GM23338 (cell line): ENCODE measurements at regions not wholly inside any gene's neighbourhood (a gene's known extent, or its start where the extent isn't known, plus 50 kb on each side); places are given as distances from the start of the nearest gene placed in this dataset.

ENCODE experiments used
- ATAC-seq: fragments of 200-7000 bp; cut with Tn5 transposase; 3 replicates; pipeline ENCODE4 v1.9.1; 2020
- DNase-seq: peaks from one replicate; pipeline ENCODE4 v3.0.0-alpha.2; 2015; ENCODE audit warnings: low spot score
- H2AFZ ChIP-seq: fragments of 200-600 bp; sonication (generic); 2 replicates; pipeline ENCODE4 v1.8.0; 2016; ENCODE audit warnings: antibody characterized with exemption, mild to moderate bottlenecking, moderate library complexity
- H3F3A ChIP-seq: fragments of 200-600 bp; sonication (generic); replicated peaks from 2 replicates; pipeline ENCODE4 v1.8.0; 2017; ENCODE audit warnings: antibody characterized with exemption, mixed run types, low read depth
- H3K27ac ChIP-seq: fragments of 200-600 bp; sonication (generic); 2 replicates; pipeline ENCODE4 v1.6.1; 2016; ENCODE audit warnings: low read depth
- H3K27me3 ChIP-seq: fragments of 200-600 bp; sonication (generic); 2 replicates; pipeline ENCODE4 v1.8.0; 2016; ENCODE audit warnings: mild to moderate bottlenecking, mixed run types, moderate library complexity; ENCODE audit not compliant: insufficient read depth
- H3K36me3 ChIP-seq: fragments of 200-600 bp; sonication (generic); 2 replicates; pipeline ENCODE4 v1.8.0; 2016; ENCODE audit warnings: mild to moderate bottlenecking; ENCODE audit not compliant: insufficient read depth
- H3K4me1 ChIP-seq: fragments of 200-600 bp; sonication (generic); 2 replicates; pipeline ENCODE4 v1.8.0; 2016; ENCODE audit warnings: mild to moderate bottlenecking, moderate library complexity; ENCODE audit not compliant: insufficient read depth
- H3K4me2 ChIP-seq: fragments of 200-600 bp; sonication (generic); 2 replicates; pipeline ENCODE4 v1.7.1; 2017; ENCODE audit warnings: mixed run types
- H3K4me3 ChIP-seq: fragments of 200-600 bp; sonication (generic); 2 replicates; pipeline ENCODE4 v1.6.1; 2016; ENCODE audit warnings: mixed run types
- H3K79me2 ChIP-seq: fragments of 200-600 bp; sonication (generic); replicated peaks from 2 replicates; pipeline ENCODE4 v1.8.0; 2017; ENCODE audit warnings: mild to moderate bottlenecking; ENCODE audit not compliant: insufficient read depth
- H3K9me2 ChIP-seq: fragments of 200-600 bp; sonication (generic); 2 replicates; pipeline ENCODE4 v1.8.0; 2017; ENCODE audit not compliant: insufficient read depth
- H4K20me1 ChIP-seq: fragments of 200-600 bp; sonication (generic); replicated peaks from 2 replicates; pipeline ENCODE4 v1.8.0; 2017; ENCODE audit warnings: mild to moderate bottlenecking; ENCODE audit not compliant: insufficient read depth
- H3K27ac Mint-ChIP-seq: 2 replicates; pipeline ENCODE4 v1.8.0; 2020; ENCODE audit warnings: inconsistent platforms, mild to moderate bottlenecking, moderate library complexity, mixed read lengths
- H3K27me3 Mint-ChIP-seq: 3 replicates; pipeline ENCODE4 v1.8.0; 2022; ENCODE audit warnings: low read depth, mild to moderate bottlenecking, moderate library complexity, mixed read lengths, inconsistent platforms; ENCODE audit not compliant: insufficient read depth, poor library complexity
- H3K36me3 Mint-ChIP-seq: 3 replicates; pipeline ENCODE4 v1.8.0; 2021; ENCODE audit warnings: low read depth, mild to moderate bottlenecking, inconsistent platforms, moderate library complexity, mixed read lengths
- H3K4me1 Mint-ChIP-seq: 3 replicates; pipeline ENCODE4 v1.8.0; 2020; ENCODE audit warnings: mild to moderate bottlenecking, inconsistent platforms, mixed read lengths
- H3K4me3 Mint-ChIP-seq: 3 replicates; pipeline ENCODE4 v1.8.0; 2021; ENCODE audit warnings: moderate library complexity, mild to moderate bottlenecking, inconsistent platforms, mixed read lengths
- H3K9me3 Mint-ChIP-seq: 3 replicates; pipeline ENCODE4 v1.8.0; 2020; ENCODE audit warnings: moderate library complexity, mild to moderate bottlenecking, inconsistent platforms, mixed read lengths
- CREB1 ChIP-seq: fragments of 250-450 bp; sonication (Bioruptor Pico); IDR thresholded peaks from 2 replicates; pipeline ENCODE4 v1.5.0; 2020; ENCODE audit warnings: low read depth, mild to moderate bottlenecking, moderate library complexity
- EZH2phosphoT487 ChIP-seq: fragments of 200-600 bp; sonication (generic); IDR thresholded peaks from one replicate; pipeline ENCODE4 v1.8.1; 2018; ENCODE audit warnings: antibody characterized with exemption; ENCODE audit not compliant: unreplicated experiment
- JUNB ChIP-seq: IDR thresholded peaks from one replicate; pipeline ENCODE4 v1.6.1; 2016; ENCODE audit warnings: antibody characterized with exemption; ENCODE audit not compliant: unreplicated experiment
- NANOG ChIP-seq: IDR thresholded peaks from 2 replicates; pipeline ENCODE4 v1.6.1; 2016; ENCODE audit warnings: antibody characterized with exemption, borderline replicate concordance
- STAT1 ChIP-seq: IDR thresholded peaks from one replicate; pipeline ENCODE4 v1.6.1; 2016; ENCODE audit warnings: antibody characterized with exemption; ENCODE audit not compliant: unreplicated experiment
- ZNF114 ChIP-seq: fragments of 250-450 bp; sonication (Bioruptor Pico); IDR thresholded peaks from 2 replicates; pipeline ENCODE4 v1.5.0; 2020; ENCODE audit warnings: mild to moderate bottlenecking, moderate library complexity
- ZNF462 ChIP-seq: fragments of 250-450 bp; sonication (Bioruptor Pico); IDR thresholded peaks from 2 replicates; pipeline ENCODE4 v1.5.0; 2020; ENCODE audit warnings: mild to moderate bottlenecking, moderate library complexity
- TF ChIP-seq, protein P1 (sequence below): IDR thresholded peaks from 2 replicates; pipeline ENCODE4 v1.6.1; 2016; ENCODE audit warnings: antibody characterized with exemption
- TF ChIP-seq, protein P2 (sequence below), 2 experiments: fragments of 200-600 bp in 1 of 2; sonication (generic) in 1 of 2; conservative IDR thresholded peaks; 2 replicates each; pipeline versions ENCODE4 v1.5.1 to v1.6.1; 2016 to 2017; ENCODE audit warnings: antibody characterized with exemption in 2 of 2, low read depth in 2 of 2, mild to moderate bottlenecking in 2 of 2, moderate library complexity in 1 of 2
- TF ChIP-seq, protein P3 (sequence below): IDR thresholded peaks from one replicate; pipeline ENCODE4 v1.6.1; 2018; ENCODE audit warnings: antibody characterized with exemption; ENCODE audit not compliant: unreplicated experiment

GRCh38 chr3:101999177-101999779 lies 150.0 kb downstream of the NFKBIZ start (continued):
- TF ChIP-seq ZNF462 (CRISPR knock-in tag) = no peak

DNA sequence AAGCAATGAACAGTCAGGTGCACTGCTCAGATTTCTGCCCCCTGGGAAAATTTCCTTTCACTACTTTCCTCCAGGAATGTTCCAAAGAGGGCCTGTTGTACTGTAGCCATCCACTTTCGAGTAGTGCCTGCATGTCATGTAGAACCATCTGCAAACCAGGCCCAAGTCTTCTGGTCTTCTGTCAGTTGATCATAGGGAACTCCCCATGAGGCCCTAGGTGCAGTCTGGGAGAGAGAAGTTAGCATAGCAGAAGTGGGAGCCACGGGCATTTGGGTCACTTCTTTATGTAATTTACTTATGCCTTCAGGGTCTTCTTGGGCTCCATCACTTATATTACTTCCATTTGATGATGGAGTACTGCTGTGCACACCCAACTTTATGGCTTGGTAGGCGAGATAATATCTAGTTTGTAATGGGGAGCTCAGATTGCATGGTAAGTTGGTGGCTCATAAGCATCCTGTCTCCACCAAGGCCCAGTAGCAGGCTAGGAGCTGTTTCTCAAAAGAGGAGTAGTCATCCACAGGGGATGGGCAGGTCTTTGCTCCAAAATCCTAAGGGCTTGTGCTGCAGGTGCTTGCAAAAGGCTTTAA lies 151.4 kb downstream of the NFKBIZ start:
- no peak overlapping the region for H2AFZ ChIP-seq
- TF ChIP-seq CREB1 (CRISPR knock-in tag) = no peak
- no peak for TF ChIP-seq EZH2phosphoT487
- TF ChIP-seq, protein P1, sequence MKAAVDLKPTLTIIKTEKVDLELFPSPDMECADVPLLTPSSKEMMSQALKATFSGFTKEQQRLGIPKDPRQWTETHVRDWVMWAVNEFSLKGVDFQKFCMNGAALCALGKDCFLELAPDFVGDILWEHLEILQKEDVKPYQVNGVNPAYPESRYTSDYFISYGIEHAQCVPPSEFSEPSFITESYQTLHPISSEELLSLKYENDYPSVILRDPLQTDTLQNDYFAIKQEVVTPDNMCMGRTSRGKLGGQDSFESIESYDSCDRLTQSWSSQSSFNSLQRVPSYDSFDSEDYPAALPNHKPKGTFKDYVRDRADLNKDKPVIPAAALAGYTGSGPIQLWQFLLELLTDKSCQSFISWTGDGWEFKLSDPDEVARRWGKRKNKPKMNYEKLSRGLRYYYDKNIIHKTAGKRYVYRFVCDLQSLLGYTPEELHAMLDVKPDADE = no peak
- TF ChIP-seq, protein P2, sequence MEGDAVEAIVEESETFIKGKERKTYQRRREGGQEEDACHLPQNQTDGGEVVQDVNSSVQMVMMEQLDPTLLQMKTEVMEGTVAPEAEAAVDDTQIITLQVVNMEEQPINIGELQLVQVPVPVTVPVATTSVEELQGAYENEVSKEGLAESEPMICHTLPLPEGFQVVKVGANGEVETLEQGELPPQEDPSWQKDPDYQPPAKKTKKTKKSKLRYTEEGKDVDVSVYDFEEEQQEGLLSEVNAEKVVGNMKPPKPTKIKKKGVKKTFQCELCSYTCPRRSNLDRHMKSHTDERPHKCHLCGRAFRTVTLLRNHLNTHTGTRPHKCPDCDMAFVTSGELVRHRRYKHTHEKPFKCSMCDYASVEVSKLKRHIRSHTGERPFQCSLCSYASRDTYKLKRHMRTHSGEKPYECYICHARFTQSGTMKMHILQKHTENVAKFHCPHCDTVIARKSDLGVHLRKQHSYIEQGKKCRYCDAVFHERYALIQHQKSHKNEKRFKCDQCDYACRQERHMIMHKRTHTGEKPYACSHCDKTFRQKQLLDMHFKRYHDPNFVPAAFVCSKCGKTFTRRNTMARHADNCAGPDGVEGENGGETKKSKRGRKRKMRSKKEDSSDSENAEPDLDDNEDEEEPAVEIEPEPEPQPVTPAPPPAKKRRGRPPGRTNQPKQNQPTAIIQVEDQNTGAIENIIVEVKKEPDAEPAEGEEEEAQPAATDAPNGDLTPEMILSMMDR (conservative IDR thresholded peaks at IDR 0.05; ENCODE audit: low read depth in 2 of 2) = no peak
- no peak for TF ChIP-seq NANOG
- TF ChIP-seq, protein P3, sequence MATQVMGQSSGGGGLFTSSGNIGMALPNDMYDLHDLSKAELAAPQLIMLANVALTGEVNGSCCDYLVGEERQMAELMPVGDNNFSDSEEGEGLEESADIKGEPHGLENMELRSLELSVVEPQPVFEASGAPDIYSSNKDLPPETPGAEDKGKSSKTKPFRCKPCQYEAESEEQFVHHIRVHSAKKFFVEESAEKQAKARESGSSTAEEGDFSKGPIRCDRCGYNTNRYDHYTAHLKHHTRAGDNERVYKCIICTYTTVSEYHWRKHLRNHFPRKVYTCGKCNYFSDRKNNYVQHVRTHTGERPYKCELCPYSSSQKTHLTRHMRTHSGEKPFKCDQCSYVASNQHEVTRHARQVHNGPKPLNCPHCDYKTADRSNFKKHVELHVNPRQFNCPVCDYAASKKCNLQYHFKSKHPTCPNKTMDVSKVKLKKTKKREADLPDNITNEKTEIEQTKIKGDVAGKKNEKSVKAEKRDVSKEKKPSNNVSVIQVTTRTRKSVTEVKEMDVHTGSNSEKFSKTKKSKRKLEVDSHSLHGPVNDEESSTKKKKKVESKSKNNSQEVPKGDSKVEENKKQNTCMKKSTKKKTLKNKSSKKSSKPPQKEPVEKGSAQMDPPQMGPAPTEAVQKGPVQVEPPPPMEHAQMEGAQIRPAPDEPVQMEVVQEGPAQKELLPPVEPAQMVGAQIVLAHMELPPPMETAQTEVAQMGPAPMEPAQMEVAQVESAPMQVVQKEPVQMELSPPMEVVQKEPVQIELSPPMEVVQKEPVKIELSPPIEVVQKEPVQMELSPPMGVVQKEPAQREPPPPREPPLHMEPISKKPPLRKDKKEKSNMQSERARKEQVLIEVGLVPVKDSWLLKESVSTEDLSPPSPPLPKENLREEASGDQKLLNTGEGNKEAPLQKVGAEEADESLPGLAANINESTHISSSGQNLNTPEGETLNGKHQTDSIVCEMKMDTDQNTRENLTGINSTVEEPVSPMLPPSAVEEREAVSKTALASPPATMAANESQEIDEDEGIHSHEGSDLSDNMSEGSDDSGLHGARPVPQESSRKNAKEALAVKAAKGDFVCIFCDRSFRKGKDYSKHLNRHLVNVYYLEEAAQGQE = no peak
- TF ChIP-seq STAT1 = no peak
- TF ChIP-seq JUNB = no peak
- TF ChIP-seq ZNF114 = no peak

More for the DNA sequence above, 151.4 kb downstream of the NFKBIZ start:
- Histone ChIP-seq H3K4me2 (no peak overlapping the region), H3K4me1 (no peaks in the 10 kb centered on the region), H3K27ac (no peak overlapping the region), H4K20me1 (no peaks in the 10 kb centered on the region), H3K79me2 (no peaks in the 10 kb centered on the region), H3K9me2 (0 out of 2 replicates have a peak, but pooled peaks cover 3% of the 10 kb centered on the region), H3K27me3 (no peaks in the 10 kb centered on the region), H3K4me3 (no peak overlapping the region), H3F3A (no peaks in the 10 kb centered on the region), H3K36me3 (no peaks in the 10 kb centered on the region)
- no peak for ATAC-seq
- H3K27ac Mint-ChIP-seq = no peak overlapping the region
- H3K36me3 Mint-ChIP-seq = no peaks in the 10 kb centered on the region
- H3K9me3 Mint-ChIP-seq = no peaks in the 10 kb centered on the region
- no peaks in the 10 kb centered on the region for H3K27me3 Mint-ChIP-seq
- DNase-seq = no peak
- no peak overlapping the region for H3K4me3 Mint-ChIP-seq
- H3K4me1 Mint-ChIP-seq = no peaks in the 10 kb centered on the region
